ENCODE measurements at regions not wholly inside any gene's neighbourhood (a gene's known extent, or its start where the extent isn't known, plus 50 kb on each side); places are given as distances from the start of the nearest gene placed in this dataset.
A peak's percentile ranks its signal among the peaks of the same experiment; 100 is the strongest.
"Not testable (repeated sequence)": the region's sequence is repeated elsewhere in the genome, so short reads cannot be mapped to it uniquely, and the experiment has no call there.

DNA sequence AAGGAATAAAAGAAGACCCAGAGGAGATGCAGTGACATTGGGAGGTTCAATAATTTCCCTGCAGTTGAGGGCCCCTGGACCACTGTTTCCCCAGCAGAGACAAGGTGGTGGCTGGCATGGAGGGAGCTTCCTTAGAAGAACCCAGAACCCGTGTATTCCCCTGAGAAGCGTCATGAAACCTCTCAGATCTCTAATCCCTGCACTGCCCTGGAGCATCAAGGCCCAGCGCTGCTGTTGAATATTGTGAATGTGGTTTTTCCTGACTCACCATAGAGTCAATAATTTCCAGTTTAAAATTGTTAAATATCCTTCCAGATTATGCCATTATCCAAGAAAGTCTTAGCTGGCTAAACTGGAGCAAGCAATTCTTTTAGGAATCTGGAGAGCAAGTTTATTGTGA is 187.2 kb downstream of the LMLN start:
- DNase-seq (ENCODE audit: low read depth in 2 of 3, low spot score in 1 of 3): not testable (repeated sequence)

DNA sequence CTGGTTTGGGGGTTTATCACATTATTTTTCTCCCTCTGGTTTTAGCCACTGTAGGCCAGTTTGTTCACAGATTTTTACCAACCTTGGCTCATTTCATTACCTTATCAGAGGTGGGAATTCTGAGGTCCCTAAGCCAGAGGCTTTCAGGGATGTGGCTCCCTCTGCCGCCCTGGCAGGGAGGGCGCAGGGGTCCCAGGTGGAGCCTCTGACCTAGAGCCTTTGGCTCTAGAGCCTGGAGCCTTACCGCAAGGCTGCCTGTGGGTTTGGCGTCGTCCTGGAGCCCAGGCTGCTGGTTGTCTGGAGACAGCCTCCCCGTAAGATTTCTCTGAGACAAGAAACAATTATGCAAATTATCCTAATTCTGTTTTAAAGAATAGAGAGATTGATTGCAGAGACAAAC is 188.0 kb downstream of the LMLN start:
- DNase-seq (ENCODE audit: low read depth in 2 of 3, low spot score in 1 of 3): not testable (repeated sequence)

DNA sequence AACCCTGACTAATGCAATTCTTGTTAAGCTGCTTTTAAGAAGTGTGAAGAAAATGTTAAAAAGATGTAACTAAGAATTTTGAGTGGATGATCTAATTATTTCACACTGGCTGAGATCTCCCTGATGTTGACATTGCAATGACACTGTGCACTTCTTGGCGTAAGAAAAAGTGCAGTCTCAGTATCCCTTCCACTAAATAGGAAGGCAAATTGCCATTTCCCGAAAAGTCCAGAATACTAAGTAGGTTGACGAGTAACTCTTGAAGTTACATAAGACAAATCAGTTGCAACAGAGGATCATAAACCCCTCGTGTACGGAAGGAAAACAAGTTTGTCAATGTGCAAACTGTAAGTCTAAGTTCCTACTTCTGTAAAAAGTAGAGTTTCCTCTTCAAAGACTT is 189.9 kb downstream of the LMLN start:
- DNase-seq (ENCODE audit: low read depth in 2 of 3, low spot score in 1 of 3): not testable (repeated sequence)

DNA sequence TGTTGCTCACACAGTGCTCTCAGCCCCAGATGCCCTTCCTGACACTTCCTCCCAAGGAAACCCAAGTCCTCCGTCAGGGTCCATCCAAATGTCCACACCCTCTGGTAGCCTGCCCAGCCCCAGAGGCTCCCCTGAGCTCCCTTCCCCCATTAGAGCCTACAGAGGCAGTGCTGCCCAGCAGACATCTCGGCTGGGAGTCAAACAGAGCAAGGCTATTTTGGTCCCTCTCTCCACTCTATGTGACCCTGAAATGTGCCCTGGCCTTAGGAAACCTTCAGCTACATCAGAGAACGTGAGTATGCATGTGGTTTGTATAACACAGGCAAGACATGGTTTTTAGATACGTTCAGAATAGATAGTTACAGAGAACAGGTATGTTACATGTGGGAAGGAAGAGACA is 191.8 kb downstream of the LMLN start:
- not testable (repeated sequence) for DNase-seq (ENCODE audit: low read depth in 2 of 3, low spot score in 1 of 3)

DNA sequence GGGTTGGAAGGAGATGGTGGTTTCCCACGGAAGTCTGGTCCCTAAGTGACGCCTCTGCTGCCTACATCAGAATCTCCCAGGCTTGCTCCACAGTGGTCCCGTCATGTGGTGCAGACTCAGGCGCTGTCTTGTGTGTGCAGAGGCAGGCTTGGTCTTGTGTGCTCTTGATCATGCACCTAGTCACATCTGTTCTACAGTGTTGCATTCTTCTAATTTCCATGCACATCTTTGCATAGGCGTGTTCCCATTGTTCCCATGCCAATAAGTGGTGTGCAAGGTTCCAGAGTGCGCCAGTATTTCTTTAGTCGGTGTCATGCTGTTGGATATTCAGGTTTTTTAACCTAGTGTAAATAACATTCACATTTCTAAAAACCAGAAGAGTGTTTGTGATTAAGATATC is 195.8 kb downstream of the LMLN start:
- DNase-seq (ENCODE audit: low read depth in 2 of 3, low spot score in 1 of 3): not testable (repeated sequence)

DNA sequence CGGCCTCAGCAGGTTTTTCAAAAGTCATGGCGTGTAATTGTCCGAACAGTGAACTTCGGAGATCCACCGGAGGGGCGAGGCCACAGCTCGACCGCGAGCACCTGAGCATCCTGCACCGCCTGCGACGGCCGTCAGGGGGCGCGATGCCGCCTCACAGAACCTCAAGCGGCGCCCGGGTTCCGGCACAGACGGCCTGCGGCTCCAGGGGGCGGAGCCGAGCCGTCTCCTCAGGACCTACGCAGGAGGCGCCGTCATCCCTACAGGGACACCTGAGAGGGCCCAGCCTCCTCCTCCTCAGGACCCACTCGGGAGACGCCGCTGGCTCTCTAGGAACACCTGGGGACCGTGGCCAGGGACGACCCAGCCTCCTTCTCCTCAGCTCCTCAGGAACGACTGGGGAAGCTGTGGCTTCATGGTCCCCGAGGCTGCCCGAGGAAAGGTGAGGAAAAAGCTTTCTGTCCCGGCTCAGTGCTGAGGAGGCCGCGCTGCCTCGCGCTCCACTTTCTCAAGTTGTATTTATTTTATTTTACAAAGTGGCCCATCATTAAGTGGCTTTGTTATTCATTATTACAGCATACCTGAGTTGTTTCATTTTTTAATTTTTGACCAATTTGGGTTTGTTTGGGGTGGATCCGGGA is 197.3 kb downstream of the LMLN start:
- DNase-seq (ENCODE audit: low read depth in 2 of 3, low spot score in 1 of 3): not testable (repeated sequence)

DNA sequence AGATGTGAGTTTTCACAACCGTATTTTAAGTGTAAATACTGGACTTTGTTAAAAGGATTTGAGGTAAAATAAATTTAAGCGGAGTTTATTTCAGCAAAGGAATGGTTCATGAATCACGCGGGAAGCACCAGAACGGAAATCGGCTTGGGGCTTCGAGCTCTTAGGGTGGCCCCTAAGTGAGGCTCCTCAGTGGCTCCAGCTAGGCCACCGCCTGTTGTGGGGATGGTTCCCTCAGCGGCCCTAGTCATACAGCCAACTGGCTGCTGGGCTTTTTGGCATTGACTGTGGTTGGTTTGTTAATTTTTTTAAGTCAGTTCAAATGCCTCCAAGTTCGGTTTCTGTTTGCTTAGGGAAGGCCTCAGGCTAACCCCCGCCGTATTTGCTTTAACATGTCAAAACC is 198.0 kb downstream of the LMLN start:
- DNase-seq (ENCODE audit: low read depth in 2 of 3, low spot score in 1 of 3): not testable (repeated sequence)

DNA sequence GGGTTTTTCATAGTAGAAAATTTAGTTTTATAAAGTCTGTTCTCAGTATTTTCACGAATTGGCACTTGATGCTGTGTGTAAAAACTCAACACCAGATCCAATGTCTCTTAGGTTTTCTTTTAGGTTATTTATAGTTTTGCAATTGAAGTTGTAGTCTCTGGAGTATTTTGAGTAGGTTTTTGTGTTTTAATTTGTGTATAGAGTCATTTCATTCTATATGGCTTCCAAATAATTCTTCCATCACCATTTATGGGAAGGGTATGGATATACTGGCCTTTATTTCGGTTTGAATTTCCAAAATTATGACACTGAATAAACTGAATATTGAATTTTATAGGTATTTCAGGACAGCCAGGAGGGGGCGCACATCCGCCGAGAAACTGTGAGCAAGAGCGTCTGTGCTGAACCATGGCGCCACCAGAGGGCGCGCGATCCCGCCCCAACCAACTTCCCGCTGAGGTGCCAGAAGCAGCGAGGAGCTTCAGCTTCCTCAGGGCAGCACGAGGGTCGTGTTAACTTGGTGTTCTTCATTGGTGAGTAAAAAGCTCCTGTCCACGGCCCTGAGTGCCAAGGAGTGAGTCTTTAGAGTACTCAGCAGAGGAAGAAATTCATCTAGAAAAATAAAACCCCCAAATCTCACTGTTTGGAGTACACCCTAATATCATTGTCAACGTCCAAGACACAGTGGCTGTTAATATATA is 207.5 kb downstream of the LMLN start:
- peak; percentile 51 to 58 (median 53) for DNase-seq (ENCODE audit: low read depth in 2 of 3, low spot score in 1 of 3)

DNA sequence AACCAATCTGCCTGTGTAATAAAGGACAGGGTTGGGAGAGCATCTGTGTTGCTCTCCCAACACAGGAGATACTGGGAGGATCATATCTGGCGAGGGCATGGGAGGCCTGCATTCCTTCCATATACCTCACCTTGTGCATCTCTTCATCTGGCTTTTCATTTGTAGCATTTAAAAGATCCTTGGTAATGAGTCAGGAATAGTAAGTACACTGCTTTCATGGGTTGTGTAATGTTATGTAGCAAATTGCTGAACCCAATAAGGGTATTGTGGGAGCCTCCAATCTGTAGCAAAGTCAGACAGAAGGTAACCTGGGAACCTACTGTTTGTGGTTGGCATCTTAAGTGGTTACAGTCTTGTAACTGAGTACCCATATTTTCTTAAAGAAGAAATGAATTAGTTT is 210.8 kb downstream of the LMLN start:
- DNase-seq (ENCODE audit: low read depth in 2 of 3, low spot score in 1 of 3): not testable (repeated sequence)

DNA sequence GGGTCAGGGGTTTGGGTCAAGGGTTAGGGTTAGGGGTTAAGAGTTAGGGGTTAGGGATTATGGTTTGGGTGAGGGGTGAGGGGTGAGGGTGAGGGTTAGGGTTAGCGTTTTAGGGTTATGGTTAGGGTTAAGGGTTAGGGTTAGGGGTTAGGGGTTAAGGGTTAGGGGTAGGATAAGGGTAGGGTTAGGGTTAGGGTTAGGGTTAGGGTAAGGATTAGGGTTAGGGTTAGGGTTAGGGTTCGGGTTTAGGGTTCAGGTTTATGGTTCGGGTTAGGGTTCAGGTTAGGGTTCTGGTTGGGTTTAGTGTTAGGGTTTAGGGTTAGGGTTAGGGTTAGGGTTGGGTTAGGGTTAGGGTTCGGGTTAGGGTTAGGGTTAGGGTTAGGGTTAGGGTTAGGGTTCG is 213.1 kb downstream of the LMLN start:
- DNase-seq (ENCODE audit: low read depth in 2 of 3, low spot score in 1 of 3): not testable (repeated sequence)

DNA sequence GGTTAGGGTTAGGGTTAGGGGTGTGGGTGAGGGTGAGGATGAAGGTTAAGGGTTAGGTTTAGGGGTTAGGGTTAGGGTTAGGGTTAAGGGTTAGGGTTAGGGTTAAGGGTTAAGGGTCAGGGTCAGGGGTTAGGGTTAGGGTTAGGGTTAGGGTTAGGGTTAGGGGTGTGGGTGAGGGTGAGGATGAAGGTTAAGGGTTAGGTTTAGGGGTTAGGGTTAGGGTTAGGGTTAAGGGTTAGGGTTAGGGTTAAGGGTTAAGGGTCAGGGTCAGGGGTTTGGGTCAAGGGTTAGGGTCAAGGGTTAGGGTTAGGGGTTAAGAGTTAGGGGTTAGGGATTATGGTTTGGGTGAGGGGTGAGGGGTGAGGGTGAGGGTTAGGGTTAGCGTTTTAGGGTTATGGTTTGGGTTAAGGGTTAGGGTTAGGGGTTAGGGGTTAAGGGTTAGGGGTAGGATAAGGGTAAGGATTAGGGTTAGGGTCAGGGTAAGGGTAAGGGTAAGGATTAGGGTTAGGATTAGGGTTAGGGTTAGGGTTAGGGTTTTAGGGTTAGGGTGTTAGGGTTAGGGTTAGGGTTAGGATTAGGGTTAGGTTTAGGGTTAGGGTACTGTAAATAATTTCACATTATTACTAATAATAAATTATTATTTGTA is 214.0 kb downstream of the LMLN start:
- not testable (repeated sequence) for DNase-seq (ENCODE audit: low read depth in 2 of 3, low spot score in 1 of 3)
